RWPE1 (cell line): ENCODE measurements at regions not wholly inside any gene's neighbourhood (a gene's known extent, or its start where the extent isn't known, plus 50 kb on each side); places are given as distances from the start of the nearest gene placed in this dataset.

Experiments
- CTCF ChIA-PET: fragments of 350-600 bp; sonication (Branson Sonifier 250); formaldehyde crosslinking; extraction: SDS; loops from one replicate; lab custom pipeline; 2021; lab: Yijun Ruan, JAX
- POLR2A ChIA-PET: fragments of 400-600 bp; formaldehyde crosslinking; extraction: SDS; loops from one replicate; lab custom pipeline; 2020; ENCODE audit warnings: antibody characterized with exemption; ENCODE audit not compliant: low non-redundant PET; lab: Yijun Ruan, JAX
- DNase-seq: peaks from one replicate; pipeline ENCODE4 v3.0.0; 2012; ENCODE audit warnings: low spot score
- H3K27ac ChIP-seq: fragments of 450-650 bp; 2 replicates; pipeline ENCODE4 v1.5.1; 2017
- CTCF ChIP-seq: fragments of 450-650 bp; conservative IDR thresholded peaks from 2 replicates; pipeline ENCODE4 v1.5.1; 2017; ENCODE audit warnings: low read depth, mild to moderate bottlenecking

- ChIA-PET CTCF (no interaction called here), POLR2A (interaction anchor here (0.6 kb wide), 1 partner anchor 185 kb away, joined by 4 read pairs; no protein-coding TSS in a partner anchor)
- H3K27ac ChIP-seq: no peak overlapping the region
- no peak for TF ChIP-seq CTCF
- DNase-seq: no peak
Observed at GRCh38 chr9:89943309-89943708, 338.5 kb downstream of the GADD45G start.

GRCh38 chr9:89943728-89944127 is 338.9 kb downstream of the GADD45G start:
- no peak overlapping the region for H3K27ac ChIP-seq
- no peak for TF ChIP-seq CTCF
- CTCF ChIA-PET: interaction anchor here (0.6 kb wide), 2 partner anchors 57 to 156 kb away, joined by 4 to 5 read pairs; no protein-coding TSS in a partner anchor
- DNase-seq: no peak
- POLR2A ChIA-PET: no interaction called here

- H3K27ac ChIP-seq: no peak overlapping the region
- ChIA-PET CTCF (interaction anchor here (0.6 to 1.3 kb wide), 2 partner anchors 14 to 347 kb away, joined by 3 to 4 read pairs; no protein-coding TSS in a partner anchor), POLR2A (no interaction called here)
- TF ChIP-seq CTCF: no peak
- DNase-seq: no peak
Observed at GRCh38 chr9:89945133-89945532, 340.3 kb downstream of the GADD45G start.

- POLR2A ChIA-PET: no interaction called here
- TF ChIP-seq CTCF: no peak
- CTCF ChIA-PET: interaction anchor here (0.7 kb wide), 1 partner anchor 52 kb away, joined by 3 read pairs; no protein-coding TSS in a partner anchor
- no peak overlapping the region for H3K27ac ChIP-seq
- DNase-seq: no peak
Observed at GRCh38 chr9:89946741-89947140, 341.9 kb downstream of the GADD45G start.

- no peak for TF ChIP-seq CTCF
- no peak for DNase-seq
- ChIA-PET POLR2A (no interaction called here), CTCF (interaction anchor here (0.7 kb wide), 1 partner anchor 116 kb away, joined by 5 read pairs; no protein-coding TSS in a partner anchor)
- H3K27ac ChIP-seq: no peak overlapping the region
Observed at GRCh38 chr9:89949111-89949510, 344.3 kb downstream of the GADD45G start.

GRCh38 chr9:89951675-89952074 is 346.9 kb downstream of the GADD45G start:
- H3K27ac ChIP-seq: no peak overlapping the region
- POLR2A ChIA-PET: no interaction called here
- no peak for DNase-seq
- CTCF ChIA-PET: no interaction called here
- no peak for TF ChIP-seq CTCF
